Coronary artery (tissue), 2 donors: ENCODE measurements at regions not wholly inside any gene's neighbourhood (a gene's known extent, or its start where the extent isn't known, plus 50 kb on each side); places are given as distances from the start of the nearest gene placed in this dataset.
"Not testable (repeated sequence)": the region's sequence is repeated elsewhere in the genome, so short reads cannot be mapped to it uniquely, and the experiment has no call there.

Source experiments
- DNase-seq: peaks from one replicate; pipeline ENCODE4 v3.0.0-alpha.2; 2017; ENCODE audit warnings: low spot score
- H3K27ac ChIP-seq, 2 donors: fragments of 200-600 bp; sonication (generic); one replicate each; pipeline ENCODE4 v1.5.1; 2016 to 2019
- H3K4me3 ChIP-seq: fragments of 200-600 bp; sonication (generic); 2 replicates; pipeline ENCODE4 v1.5.1; 2016; ENCODE audit warnings: mild to moderate bottlenecking, moderate library complexity
- TF ChIP-seq, protein P1 (sequence below): fragments of 200-600 bp; sonication (generic); IDR thresholded peaks from one replicate; pipeline ENCODE4 v1.5.1; 2019; ENCODE audit warnings: antibody characterized with exemption

DNA sequence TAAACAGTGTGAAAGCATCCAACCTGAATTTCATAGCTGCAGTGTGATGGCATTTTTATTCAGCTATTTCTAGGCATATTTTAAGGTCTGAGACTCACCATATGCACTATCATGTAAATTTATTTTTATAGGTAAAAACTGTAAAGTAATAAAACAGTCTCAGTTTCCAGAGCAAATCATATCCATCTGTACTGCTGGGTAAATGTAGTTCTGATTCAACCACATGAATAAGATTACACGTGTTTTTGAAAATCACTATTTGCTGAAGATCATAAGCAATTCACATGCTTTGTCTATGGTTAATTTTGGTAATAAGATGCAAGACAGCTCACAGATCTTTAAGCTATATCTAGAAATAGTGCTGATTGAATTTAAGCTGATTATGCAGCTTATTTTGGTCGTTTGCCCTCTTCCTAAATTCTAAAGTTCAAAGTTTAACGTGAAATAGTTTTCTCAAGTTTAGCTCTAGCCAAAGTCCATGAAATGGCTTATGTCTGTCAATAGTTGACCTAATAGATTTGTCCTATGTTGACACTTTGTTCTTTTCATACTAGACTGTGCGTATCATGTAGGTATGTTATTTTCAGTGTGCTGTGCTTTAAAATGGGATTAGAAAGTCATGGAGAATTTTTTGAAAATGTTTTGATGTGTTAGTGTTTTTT lies 489.0 kb downstream of the USP25 start:
- DNase-seq, result no peak
- TF ChIP-seq, protein P1, sequence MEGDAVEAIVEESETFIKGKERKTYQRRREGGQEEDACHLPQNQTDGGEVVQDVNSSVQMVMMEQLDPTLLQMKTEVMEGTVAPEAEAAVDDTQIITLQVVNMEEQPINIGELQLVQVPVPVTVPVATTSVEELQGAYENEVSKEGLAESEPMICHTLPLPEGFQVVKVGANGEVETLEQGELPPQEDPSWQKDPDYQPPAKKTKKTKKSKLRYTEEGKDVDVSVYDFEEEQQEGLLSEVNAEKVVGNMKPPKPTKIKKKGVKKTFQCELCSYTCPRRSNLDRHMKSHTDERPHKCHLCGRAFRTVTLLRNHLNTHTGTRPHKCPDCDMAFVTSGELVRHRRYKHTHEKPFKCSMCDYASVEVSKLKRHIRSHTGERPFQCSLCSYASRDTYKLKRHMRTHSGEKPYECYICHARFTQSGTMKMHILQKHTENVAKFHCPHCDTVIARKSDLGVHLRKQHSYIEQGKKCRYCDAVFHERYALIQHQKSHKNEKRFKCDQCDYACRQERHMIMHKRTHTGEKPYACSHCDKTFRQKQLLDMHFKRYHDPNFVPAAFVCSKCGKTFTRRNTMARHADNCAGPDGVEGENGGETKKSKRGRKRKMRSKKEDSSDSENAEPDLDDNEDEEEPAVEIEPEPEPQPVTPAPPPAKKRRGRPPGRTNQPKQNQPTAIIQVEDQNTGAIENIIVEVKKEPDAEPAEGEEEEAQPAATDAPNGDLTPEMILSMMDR, result no peak
- H3K27ac ChIP-seq, result no peak overlapping the region
- no peak overlapping the region for H3K4me3 ChIP-seq

DNA sequence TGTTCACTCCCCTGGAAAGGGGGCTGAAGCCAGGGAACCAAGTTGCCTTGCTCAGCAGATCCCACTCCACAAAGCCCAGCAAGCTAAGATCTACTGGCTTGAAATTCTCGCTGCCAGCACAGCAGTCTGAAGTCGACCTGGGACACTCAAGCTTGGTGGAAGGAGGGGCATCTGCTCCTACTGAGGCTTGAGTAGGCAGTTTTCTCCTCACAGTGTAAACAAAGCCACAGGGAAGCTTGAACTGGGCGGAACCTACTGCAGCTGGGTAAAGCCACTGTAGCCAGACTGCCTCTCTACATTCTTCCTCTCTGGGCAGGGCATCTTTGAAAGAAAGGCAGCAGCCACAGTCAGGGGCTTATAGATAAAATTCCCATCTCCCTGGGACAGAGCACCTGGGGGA lies 495.0 kb downstream of the USP25 start:
- not testable (repeated sequence) for H3K4me3 ChIP-seq, DNase-seq, H3K27ac ChIP-seq

DNA sequence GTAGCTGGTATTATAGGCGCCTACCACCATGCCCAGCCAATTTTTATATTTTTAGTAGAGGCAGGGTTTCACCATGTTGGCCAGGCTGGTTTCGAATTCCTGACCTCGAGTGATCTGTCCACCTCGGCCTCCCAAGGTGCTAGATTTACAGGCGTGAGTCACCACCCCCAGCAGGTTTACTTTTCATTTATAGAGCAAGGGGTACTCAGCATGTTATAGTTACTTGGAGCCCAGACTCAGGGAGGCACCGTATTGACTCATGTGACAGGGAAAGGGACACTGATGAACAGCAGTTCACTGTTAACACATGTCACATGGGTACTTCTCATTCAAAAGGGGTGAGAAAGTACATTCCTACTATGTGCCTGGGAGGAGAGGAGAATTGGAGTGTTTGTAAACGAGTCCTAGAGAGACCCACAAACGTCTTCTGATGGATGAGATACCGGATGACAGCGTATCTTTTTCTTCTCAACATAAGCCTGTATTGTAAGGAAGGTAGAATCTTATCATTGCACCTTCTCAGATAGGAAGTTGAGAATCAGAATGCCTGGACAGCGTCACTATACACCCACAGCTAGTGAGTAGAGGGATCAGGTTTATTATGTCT lies 510.0 kb downstream of the USP25 start:
- TF ChIP-seq, protein P1, result no peak
- no peak for DNase-seq
- no peak overlapping the region for H3K27ac ChIP-seq
- H3K4me3 ChIP-seq, result no peak overlapping the region

DNA sequence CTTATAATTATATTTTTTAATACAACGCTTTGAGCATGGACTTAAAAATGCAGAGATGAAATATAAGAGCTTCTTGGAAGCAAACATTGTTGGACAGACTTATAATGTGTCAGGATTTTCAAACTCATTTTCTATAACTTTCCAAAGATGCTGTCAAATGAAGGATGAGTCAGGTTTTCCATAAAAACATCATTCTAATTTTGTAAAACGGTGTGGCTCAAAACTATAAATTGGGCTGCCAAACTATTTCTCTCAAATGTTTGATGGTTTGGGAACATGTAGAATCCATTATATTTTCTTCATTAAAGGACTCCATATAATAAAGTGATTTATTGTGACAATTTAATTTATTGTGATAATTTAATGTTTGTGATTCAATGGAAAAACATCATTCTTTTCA lies 511.2 kb downstream of the USP25 start:
- H3K27ac ChIP-seq, result peak overlapping the region in 1 of 2 donors; percentile 71
- H3K4me3 ChIP-seq, result no peak overlapping the region
- DNase-seq, result no peak
- TF ChIP-seq, protein P1, result no peak

DNA sequence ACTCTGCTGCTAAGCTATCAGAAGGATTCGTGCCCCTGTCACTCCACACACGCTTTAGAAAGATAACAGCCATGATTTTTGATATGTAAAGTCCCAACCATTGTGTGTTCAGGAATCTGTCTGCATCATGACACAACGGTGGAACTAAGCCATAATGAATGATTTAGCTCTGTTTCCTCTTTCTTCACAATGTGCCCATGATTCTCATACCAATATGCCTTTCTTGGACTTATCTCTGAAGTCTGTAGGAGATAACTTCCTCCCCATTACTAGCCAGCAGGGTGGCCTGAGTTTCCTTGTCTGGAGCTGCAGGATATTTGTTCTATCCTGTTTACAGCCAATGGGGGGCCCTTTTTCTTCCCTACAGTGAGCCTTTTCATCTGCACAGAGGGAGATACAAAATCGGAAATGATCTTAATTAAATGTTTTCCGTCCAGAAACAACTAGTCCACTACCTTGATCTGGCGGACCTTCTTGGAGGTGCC lies 511.7 kb downstream of the USP25 start:
- no peak overlapping the region for H3K4me3 ChIP-seq
- TF ChIP-seq, protein P1, result no peak
- DNase-seq, result no peak
- peak overlapping the region in 1 of 2 donors; percentile 71 for H3K27ac ChIP-seq

DNA sequence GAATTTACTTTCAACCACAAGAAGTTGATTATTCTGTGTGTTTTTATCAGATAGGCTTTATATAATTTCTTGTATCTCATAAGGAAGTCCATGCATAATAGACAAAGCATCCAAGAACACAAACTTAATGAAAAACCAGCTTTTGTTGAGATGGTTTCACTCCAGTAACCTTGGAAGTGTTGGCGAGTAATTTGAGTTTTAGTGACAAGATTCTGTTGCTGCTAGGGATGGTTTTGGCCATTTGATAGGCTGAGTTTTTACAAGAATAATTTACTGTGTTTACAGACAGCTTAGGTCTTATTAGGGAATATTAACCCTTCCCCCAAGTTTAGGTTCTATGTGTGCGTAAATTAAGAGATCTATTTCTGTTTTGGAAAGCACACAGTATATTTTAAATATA lies 513.6 kb downstream of the USP25 start:
- DNase-seq, result no peak
- TF ChIP-seq, protein P1, result no peak
- Histone ChIP-seq H3K27ac (no peak overlapping the region), H3K4me3 (no peak overlapping the region)

DNA sequence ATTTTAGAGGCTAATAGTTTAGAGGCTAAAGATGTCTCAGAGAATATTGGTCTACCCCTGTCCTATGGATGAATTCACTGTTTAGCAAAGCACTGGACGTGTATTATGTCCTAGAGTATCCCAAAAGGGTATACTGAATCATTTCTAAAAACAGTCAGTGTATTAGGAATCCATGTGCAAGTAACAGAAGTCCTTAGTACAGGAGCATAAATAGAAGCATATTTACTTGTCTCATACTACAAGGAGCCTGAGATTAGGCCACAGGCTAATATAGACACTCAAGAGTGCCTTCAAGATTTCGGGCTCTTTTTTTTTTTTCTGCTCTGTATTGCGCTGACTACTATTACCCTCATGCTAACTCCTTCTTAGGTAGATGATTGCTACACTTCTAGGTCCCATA lies 518.9 kb downstream of the USP25 start:
- DNase-seq, result no peak
- H3K27ac ChIP-seq, result no peak overlapping the region
- TF ChIP-seq, protein P1, result no peak
- no peak overlapping the region for H3K4me3 ChIP-seq
